Lung (tissue), 11 donors: ENCODE measurements at regions not wholly inside any gene's neighbourhood (a gene's known extent, or its start where the extent isn't known, plus 50 kb on each side); places are given as distances from the start of the nearest gene placed in this dataset.

ENCODE experiments used
- ATAC-seq: fragments of 200-7000 bp; cut with Tn5 transposase; one replicate; pipeline ENCODE4 v1.9.1; 2020; ENCODE audit warnings: moderate number of reproducible peaks; ENCODE audit not compliant: insufficient read depth, low FRiP score
- DNase-seq, 3 donors: peaks; one replicate each; pipeline ENCODE4 v3.0.0-alpha.2; 2013 to 2017
- H3K27ac ChIP-seq, 2 donors: one replicate each; pipeline ENCODE4 v1.5.1; 2013; ENCODE audit warnings: mild to moderate bottlenecking in 2 of 2, moderate library complexity in 2 of 2, control low read depth in 1 of 2, inconsistent platforms in 1 of 2, low read depth in 1 of 2, low read length in 1 of 2
- H3K27me3 ChIP-seq, 3 donors: one replicate each; pipeline ENCODE4 v1.5.1; 2013; ENCODE audit warnings: low read length in 2 of 3; ENCODE audit not compliant: control insufficient read depth in 3 of 3, insufficient read depth in 3 of 3
- H3K36me3 ChIP-seq, 4 donors: one replicate each; pipeline ENCODE4 v1.5.1; 2013; ENCODE audit warnings: low read length in 4 of 4, mild to moderate bottlenecking in 1 of 4, moderate library complexity in 1 of 4; ENCODE audit not compliant: control insufficient read depth in 4 of 4, insufficient read depth in 4 of 4
- H3K4me1 ChIP-seq, 5 donors: one replicate each; pipeline ENCODE4 v1.5.1; 2013; ENCODE audit warnings: low read length in 5 of 5, mild to moderate bottlenecking in 2 of 5, moderate library complexity in 1 of 5; ENCODE audit not compliant: control insufficient read depth in 5 of 5, insufficient read depth in 5 of 5
- H3K4me3 ChIP-seq: one replicate; pipeline ENCODE4 v1.5.1; 2013; ENCODE audit warnings: mild to moderate bottlenecking, control low read depth, moderate library complexity
- H3K9ac ChIP-seq, 2 donors: one replicate each; pipeline ENCODE4 v1.5.1; 2013; ENCODE audit warnings: low read length in 2 of 2, control low read depth in 1 of 2; ENCODE audit not compliant: insufficient read depth in 1 of 2
- H3K9me3 ChIP-seq, 4 donors: one replicate each; pipeline ENCODE4 v1.5.1; 2013; ENCODE audit warnings: low read length in 3 of 4, mild to moderate bottlenecking in 1 of 4, moderate library complexity in 1 of 4; ENCODE audit not compliant: control insufficient read depth in 4 of 4, insufficient read depth in 3 of 4
- WGBS, 2 donors: extraction: QIAGEN DNeasy Blood & Tissue Kit; methylation state at CpG; one replicate each; pipeline ENCODE4 v1.1.7; 2013; 5-methylcytosine and 5-hydroxymethylcytosine counted together
- TF ChIP-seq, protein P1 (sequence below): IDR thresholded peaks from 2 replicates; pipeline ENCODE4 v1.5.1; 2012; ENCODE audit warnings: mild to moderate bottlenecking; ENCODE audit errors: control extremely low read depth, extremely low read depth
- donor health status: control.
- donor health status: control.
- donor health status: Bipolar disorder and iron deficiency.
- donor health status: healthy.
- donor health status: DM: yes; HTN: yes; CAD: no.

DNA sequence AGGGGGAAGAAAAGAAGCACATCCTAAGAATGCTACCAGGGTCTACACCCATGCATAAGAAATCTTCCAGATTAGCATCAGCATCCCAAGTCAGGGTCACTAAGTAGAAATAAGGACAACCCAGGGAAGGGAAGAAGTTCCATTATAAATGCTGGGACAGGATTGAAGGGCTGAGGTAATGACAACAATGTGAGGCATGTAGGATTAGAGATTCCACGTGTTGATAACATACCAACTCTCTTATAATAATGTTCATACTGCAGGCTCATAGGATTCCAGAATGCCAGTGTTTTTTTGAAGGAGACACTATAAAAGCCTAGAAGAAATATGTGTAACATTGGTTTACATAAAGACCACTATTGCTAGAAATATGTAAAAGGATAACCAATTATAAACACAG lies 201.2 kb downstream of the MID1IP1 start:
- no peaks in the 10 kb centered on the region for H3K36me3 ChIP-seq
- H3K4me3 ChIP-seq = no peak overlapping the region
- peaks cover 0 to 4% (median 0%) of the 10 kb centered on the region in 4 donors for H3K9me3 ChIP-seq
- peaks cover 0 to 19% (median 0%) of the 10 kb centered on the region in 3 donors for H3K27me3 ChIP-seq
- ATAC-seq = no peak
- TF ChIP-seq, protein P1, sequence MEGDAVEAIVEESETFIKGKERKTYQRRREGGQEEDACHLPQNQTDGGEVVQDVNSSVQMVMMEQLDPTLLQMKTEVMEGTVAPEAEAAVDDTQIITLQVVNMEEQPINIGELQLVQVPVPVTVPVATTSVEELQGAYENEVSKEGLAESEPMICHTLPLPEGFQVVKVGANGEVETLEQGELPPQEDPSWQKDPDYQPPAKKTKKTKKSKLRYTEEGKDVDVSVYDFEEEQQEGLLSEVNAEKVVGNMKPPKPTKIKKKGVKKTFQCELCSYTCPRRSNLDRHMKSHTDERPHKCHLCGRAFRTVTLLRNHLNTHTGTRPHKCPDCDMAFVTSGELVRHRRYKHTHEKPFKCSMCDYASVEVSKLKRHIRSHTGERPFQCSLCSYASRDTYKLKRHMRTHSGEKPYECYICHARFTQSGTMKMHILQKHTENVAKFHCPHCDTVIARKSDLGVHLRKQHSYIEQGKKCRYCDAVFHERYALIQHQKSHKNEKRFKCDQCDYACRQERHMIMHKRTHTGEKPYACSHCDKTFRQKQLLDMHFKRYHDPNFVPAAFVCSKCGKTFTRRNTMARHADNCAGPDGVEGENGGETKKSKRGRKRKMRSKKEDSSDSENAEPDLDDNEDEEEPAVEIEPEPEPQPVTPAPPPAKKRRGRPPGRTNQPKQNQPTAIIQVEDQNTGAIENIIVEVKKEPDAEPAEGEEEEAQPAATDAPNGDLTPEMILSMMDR = no peak
- no peak overlapping the region for H3K9ac ChIP-seq
- H3K4me1 ChIP-seq = peaks cover 0 to 14% (median 0%) of the 10 kb centered on the region in 5 donors
- no peak overlapping the region for H3K27ac ChIP-seq
- DNase-seq = no peak
- WGBS, 2 donors = 38 to 79% methylated on average over 1 of the region's 1 CpG

DNA sequence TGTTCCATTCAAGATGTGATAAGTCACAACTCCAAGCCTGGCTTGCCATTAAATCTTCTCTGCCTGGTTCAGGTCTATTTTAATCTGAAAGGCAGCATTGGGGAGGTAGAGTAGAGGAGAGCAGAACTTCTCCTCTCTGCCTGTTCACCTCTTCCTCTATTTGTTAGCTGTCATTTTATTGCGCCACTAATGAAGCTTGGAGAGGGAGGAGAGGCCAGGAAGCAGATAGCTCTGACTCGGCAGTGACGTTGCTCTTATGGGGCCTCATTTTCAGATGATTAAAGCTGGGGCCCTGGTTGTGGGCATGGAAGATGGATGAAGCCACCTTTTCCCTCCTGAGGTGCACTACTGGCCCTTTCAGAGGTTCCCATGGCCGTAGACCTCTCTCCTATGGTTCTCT lies 207.3 kb downstream of the MID1IP1 start:
- Histone ChIP-seq H3K36me3 (no peaks in the 10 kb centered on the region), H3K9me3 (peaks cover 0 to 2% (median 0%) of the 10 kb centered on the region in 4 donors), H3K27me3 (peaks cover 4 to 30% (median 8%) of the 10 kb centered on the region in 3 donors), H3K4me1 (peaks cover 0 to 7% (median 0%) of the 10 kb centered on the region in 5 donors), H3K9ac (no peak overlapping the region), H3K4me3 (no peak overlapping the region), H3K27ac (no peak overlapping the region)
- TF ChIP-seq, protein P1 = no peak
- WGBS, 2 donors = 39 to 76% methylated on average over 3 to 4 of the region's 4 CpGs
- no peak for DNase-seq
- no peak for ATAC-seq

DNA sequence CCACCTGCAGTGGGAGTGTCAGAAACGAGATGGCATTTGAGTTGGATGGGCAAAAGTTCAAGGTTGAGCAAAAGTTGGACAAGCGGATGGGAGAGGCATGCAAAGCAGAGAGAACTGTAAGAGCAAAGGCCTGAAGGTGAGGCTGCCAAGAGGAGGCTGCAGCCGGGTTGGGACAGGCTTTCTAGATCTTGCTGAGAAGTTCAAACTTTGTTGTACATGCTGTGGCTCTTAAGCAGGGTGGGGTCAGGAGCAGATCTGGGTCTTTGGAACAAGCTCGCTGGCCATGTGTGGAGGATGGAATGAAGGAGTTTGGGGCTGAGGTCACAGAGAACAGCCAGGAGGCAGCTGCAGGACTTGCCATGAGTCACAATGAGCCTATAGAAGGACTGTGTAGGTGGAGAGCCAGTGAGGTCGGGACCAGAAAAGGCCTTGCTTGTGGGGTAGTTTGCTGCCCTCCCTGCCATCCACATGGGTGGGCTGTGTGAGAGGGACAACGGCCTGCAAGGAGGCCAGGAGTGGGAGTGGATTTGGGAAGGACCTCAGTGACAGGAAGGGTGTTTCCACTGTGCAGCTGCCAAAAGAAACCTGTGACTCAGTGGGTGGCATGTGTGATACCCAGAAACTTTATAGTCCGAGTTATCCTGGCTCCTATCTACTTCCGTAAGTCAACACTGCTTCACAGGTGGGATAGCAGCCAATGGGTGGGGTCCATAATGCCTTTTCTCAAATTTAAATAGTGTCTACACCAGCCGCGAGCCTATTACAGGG lies 210.4 kb downstream of the MID1IP1 start:
- Histone ChIP-seq H3K4me3 (no peak overlapping the region), H3K27me3 (peaks cover 4 to 40% (median 8%) of the 10 kb centered on the region in 3 donors), H3K36me3 (no peaks in the 10 kb centered on the region), H3K27ac (no peak overlapping the region), H3K9ac (no peak overlapping the region), H3K4me1 (peaks cover 0 to 7% (median 0%) of the 10 kb centered on the region in 5 donors), H3K9me3 (peaks cover 0 to 2% (median 0%) of the 10 kb centered on the region in 4 donors)
- no peak for ATAC-seq
- WGBS, 2 donors = 72 to 84% methylated on average over 9 to 10 of the region's 10 CpGs
- DNase-seq = no peak
- TF ChIP-seq, protein P1 = no peak
